Vagina (tissue), 2 donors: ENCODE measurements at regions not wholly inside any gene's neighbourhood (a gene's known extent, or its start where the extent isn't known, plus 50 kb on each side); places are given as distances from the start of the nearest gene placed in this dataset.

ENCODE experiments used
- DNase-seq, 2 donors: peaks; one replicate each; pipeline ENCODE4 v3.0.0-alpha.2; 2017; ENCODE audit errors: extremely low spot score in 2 of 2
- H3K27ac ChIP-seq: fragments of 200-600 bp; sonication (generic); one replicate; pipeline ENCODE4 v1.5.1; 2019
- H3K27me3 ChIP-seq: fragments of 200-600 bp; sonication (generic); one replicate; pipeline ENCODE4 v1.5.1; 2019
- H3K36me3 ChIP-seq, 2 donors: fragments of 200-600 bp; sonication (generic); one replicate each; pipeline ENCODE4 v1.5.1; 2017 to 2019
- H3K4me1 ChIP-seq: fragments of 200-600 bp; sonication (generic); one replicate; pipeline ENCODE4 v1.5.1; 2019
- H3K4me3 ChIP-seq, 2 donors: fragments of 200-600 bp; sonication (generic); 1 replicate in 1 of 2; 2 replicates in 1 of 2; pipeline ENCODE4 v1.5.1; 2016 to 2019
- H3K9me3 ChIP-seq: fragments of 200-600 bp; sonication (generic); one replicate; pipeline ENCODE4 v1.5.1; 2019
- POLR2A ChIP-seq, 2 donors: fragments of 450-650 bp; IDR thresholded peaks; one replicate each; pipeline ENCODE4 v1.6.1; 2017; ENCODE audit warnings: antibody characterized with exemption in 2 of 2, mild to moderate bottlenecking in 2 of 2, moderate library complexity in 2 of 2
- POLR2AphosphoS5 ChIP-seq, 2 donors: sonication (generic); formaldehyde crosslinking; IDR thresholded peaks; one replicate each; pipeline ENCODE4 v1.9.0; 2017; ENCODE audit warnings: antibody characterized with exemption in 2 of 2, mild to moderate bottlenecking in 2 of 2, low read depth in 1 of 2; ENCODE audit not compliant: insufficient read depth in 1 of 2
- intact Hi-C: fragments of 100-400 bp; cut with DNase I; formaldehyde crosslinking; loops from one replicate; pipeline ENCODE4 v1.15.1; 2023
- TF ChIP-seq, protein P1 (sequence below), 3 experiments: fragments of 450-650 bp in 2 of 3; fragments of 200-600 bp in 1 of 3; sonication (generic) in 1 of 3; IDR thresholded peaks; one replicate each; pipeline ENCODE4 v1.5.1; 2017 to 2019; ENCODE audit warnings: antibody characterized with exemption in 3 of 3, mild to moderate bottlenecking in 2 of 3, moderate library complexity in 2 of 3

DNA sequence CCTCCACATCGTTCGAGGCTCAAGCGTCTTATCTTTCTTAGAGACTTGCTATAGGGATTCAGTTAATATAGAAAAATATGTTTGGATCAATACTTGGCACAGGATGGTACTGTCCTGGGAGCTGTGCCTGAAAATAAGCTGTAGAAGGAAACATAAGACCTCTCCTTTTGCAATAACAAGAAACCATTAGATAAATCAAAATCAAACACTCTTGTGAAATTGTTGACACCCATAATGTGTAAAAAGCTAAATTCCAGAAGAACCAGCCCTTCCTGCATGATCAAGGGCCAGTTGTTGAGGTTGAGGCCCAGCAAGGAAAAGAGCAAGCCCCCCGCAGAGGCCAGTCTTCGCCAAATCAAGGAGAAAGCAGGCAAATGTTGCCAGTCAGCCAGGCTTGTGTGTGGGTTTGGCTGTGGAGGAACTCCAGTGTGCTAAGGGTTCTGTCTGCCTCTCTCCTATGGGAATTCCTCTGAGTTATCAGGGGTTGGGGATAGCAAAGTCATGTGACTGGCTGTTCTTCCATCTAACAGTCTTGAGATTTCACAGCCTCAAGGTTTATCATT lies 185.7 kb downstream of the ACKR3 start:
- Histone ChIP-seq H3K27me3 (no peaks in the 10 kb centered on the region), H3K4me3 (no peak overlapping the region), H3K36me3 (no peaks in the 10 kb centered on the region), H3K27ac (no peak overlapping the region), H3K4me1 (peaks cover 4% of the 10 kb centered on the region), H3K9me3 (no peaks in the 10 kb centered on the region)
- intact Hi-C loops: no loop called here
- TF ChIP-seq POLR2A (IDR thresholded peaks at IDR 0.05) (no peak), POLR2AphosphoS5 (IDR thresholded peaks at IDR 0.05; ENCODE audit: insufficient read depth in 1 of 2, low read depth in 1 of 2) (no peak)
- TF ChIP-seq, protein P1, sequence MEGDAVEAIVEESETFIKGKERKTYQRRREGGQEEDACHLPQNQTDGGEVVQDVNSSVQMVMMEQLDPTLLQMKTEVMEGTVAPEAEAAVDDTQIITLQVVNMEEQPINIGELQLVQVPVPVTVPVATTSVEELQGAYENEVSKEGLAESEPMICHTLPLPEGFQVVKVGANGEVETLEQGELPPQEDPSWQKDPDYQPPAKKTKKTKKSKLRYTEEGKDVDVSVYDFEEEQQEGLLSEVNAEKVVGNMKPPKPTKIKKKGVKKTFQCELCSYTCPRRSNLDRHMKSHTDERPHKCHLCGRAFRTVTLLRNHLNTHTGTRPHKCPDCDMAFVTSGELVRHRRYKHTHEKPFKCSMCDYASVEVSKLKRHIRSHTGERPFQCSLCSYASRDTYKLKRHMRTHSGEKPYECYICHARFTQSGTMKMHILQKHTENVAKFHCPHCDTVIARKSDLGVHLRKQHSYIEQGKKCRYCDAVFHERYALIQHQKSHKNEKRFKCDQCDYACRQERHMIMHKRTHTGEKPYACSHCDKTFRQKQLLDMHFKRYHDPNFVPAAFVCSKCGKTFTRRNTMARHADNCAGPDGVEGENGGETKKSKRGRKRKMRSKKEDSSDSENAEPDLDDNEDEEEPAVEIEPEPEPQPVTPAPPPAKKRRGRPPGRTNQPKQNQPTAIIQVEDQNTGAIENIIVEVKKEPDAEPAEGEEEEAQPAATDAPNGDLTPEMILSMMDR (IDR thresholded peaks at IDR 0.05): no peak
- DNase-seq: peak in 1 of 2 donors; percentile 64

DNA sequence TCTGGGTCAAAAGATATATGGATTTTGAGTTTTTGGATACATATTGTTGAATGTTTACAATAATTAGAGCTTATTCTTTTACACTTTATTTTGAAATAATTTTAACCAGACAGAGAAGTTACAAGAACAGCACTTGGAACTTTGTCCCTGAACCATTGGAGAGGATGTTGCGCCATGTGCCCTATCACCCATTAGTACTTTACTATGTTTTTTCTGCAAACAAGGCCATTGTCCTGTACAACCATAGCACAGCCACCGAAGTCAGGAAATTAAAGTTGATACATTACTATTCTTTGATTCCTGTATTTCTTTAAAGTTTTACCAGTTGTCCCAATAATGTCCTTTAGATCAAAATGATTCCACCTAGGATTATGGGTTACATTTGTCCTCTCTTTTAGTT lies 188.8 kb downstream of the ACKR3 start:
- no peak for DNase-seq
- no peaks in the 10 kb centered on the region for H3K36me3 ChIP-seq
- no peaks in the 10 kb centered on the region for H3K9me3 ChIP-seq
- H3K4me3 ChIP-seq: no peak overlapping the region
- peaks cover 4% of the 10 kb centered on the region for H3K4me1 ChIP-seq
- intact Hi-C loops: no loop called here
- TF ChIP-seq, protein P1 (IDR thresholded peaks at IDR 0.05): no peak
- TF ChIP-seq POLR2A (IDR thresholded peaks at IDR 0.05): no peak
- no peak for TF ChIP-seq POLR2AphosphoS5 (IDR thresholded peaks at IDR 0.05; ENCODE audit: insufficient read depth in 1 of 2, low read depth in 1 of 2)
- no peak overlapping the region for H3K27ac ChIP-seq
- H3K27me3 ChIP-seq: no peaks in the 10 kb centered on the region

DNA sequence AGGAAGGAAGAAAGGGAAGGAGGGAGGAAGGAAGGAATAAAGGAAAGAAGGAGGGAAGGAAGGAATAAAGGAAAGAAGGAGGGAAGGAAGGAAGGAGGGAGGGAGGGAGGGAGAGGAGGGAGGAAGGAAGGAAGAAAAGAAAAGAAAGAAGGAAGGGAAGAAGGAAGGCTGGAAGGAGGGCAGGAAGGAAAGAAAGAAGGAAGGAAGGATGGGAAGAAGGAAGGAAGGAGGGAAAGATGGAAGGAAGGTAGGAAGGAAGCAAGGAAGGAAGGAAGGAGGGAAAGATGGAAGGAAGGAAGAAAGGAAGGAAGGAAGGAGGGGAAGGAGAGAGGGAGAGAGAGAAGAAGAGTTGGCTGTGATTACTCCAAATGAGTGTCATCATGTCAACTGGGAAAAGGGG lies 190.6 kb downstream of the ACKR3 start:
- no peaks in the 10 kb centered on the region for H3K9me3 ChIP-seq
- no peaks in the 10 kb centered on the region for H3K27me3 ChIP-seq
- intact Hi-C loops: no loop called here
- DNase-seq: no peak
- no peak overlapping the region for H3K4me3 ChIP-seq
- no peak overlapping the region for H3K27ac ChIP-seq
- H3K36me3 ChIP-seq: no peaks in the 10 kb centered on the region
- peaks cover 5% of the 10 kb centered on the region for H3K4me1 ChIP-seq
- TF ChIP-seq POLR2AphosphoS5 (IDR thresholded peaks at IDR 0.05; ENCODE audit: insufficient read depth in 1 of 2, low read depth in 1 of 2) (no peak), POLR2A (IDR thresholded peaks at IDR 0.05) (no peak)
- TF ChIP-seq, protein P1 (IDR thresholded peaks at IDR 0.05): no peak

DNA sequence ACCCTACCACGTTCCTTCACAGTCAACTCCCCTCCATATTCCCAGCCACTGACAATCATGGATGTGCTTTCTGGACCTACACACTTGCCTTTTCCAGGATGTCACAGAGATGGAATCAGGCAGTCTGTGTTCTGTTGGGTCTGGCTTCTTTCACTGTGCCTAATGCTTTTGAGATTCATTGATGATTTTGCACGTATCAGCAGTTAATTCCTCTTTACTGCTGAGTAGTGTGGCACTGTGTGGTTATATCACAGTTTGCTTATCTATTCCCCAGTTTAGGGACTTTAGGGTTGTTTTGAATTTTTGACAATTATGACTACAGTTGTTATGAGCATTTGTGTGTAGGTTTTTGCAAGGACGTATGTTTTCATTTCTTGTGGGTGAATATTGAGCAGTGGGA lies 191.7 kb downstream of the ACKR3 start:
- TF ChIP-seq POLR2AphosphoS5 (IDR thresholded peaks at IDR 0.05; ENCODE audit: insufficient read depth in 1 of 2, low read depth in 1 of 2): no peak
- TF ChIP-seq, protein P1 (IDR thresholded peaks at IDR 0.05): no peak
- no peak for TF ChIP-seq POLR2A (IDR thresholded peaks at IDR 0.05)
- intact Hi-C loops: no loop called here
- Histone ChIP-seq H3K27me3 (no peaks in the 10 kb centered on the region), H3K36me3 (no peaks in the 10 kb centered on the region), H3K27ac (no peak overlapping the region), H3K4me1 (peaks cover 11% of the 10 kb centered on the region), H3K9me3 (no peaks in the 10 kb centered on the region), H3K4me3 (no peak overlapping the region)
- DNase-seq: no peak

DNA sequence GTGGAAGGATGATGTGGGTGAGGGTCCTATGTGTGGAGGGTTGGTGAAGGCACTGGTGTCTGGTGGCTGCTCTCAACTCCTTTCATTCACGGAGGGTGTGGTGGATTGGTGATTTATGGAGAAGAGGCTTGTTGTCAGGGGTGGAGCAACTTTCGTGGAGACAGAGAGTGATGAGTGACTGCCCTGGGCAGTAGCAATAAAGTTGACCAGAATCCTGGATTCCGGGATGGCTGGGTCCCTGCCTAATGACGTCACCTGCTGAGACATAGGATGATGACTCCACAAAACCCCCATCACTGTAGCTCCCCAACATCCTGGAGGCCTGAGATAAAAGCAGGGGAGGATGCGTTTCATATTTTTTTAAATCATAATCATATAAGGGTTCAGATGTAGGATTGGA lies 193.0 kb downstream of the ACKR3 start:
- Histone ChIP-seq H3K36me3 (no peaks in the 10 kb centered on the region), H3K4me1 (peaks cover 11% of the 10 kb centered on the region), H3K27me3 (no peaks in the 10 kb centered on the region), H3K4me3 (no peak overlapping the region), H3K27ac (no peak overlapping the region), H3K9me3 (no peaks in the 10 kb centered on the region)
- intact Hi-C loops: no loop called here
- DNase-seq: no peak
- TF ChIP-seq, protein P1 (IDR thresholded peaks at IDR 0.05): no peak
- TF ChIP-seq POLR2AphosphoS5 (IDR thresholded peaks at IDR 0.05; ENCODE audit: insufficient read depth in 1 of 2, low read depth in 1 of 2) (no peak), POLR2A (IDR thresholded peaks at IDR 0.05) (no peak)
